Loucy (cell line): ENCODE measurements at regions not wholly inside any gene's neighbourhood (a gene's known extent, or its start where the extent isn't known, plus 50 kb on each side); places are given as distances from the start of the nearest gene placed in this dataset.

Source experiments
- CTCF ChIP-seq: fragments of 200-600 bp; sonication (generic); conservative IDR thresholded peaks from 2 replicates; pipeline ENCODE4 v1.5.1; 2014; ENCODE audit warnings: mild to moderate bottlenecking, antibody characterized with exemption, low read length
- EZH2phosphoT487 ChIP-seq: fragments of 200-600 bp; IDR thresholded peaks from 2 replicates; pipeline ENCODE4 v1.6.1; 2018; ENCODE audit warnings: antibody characterized with exemption, mild to moderate bottlenecking, moderate library complexity, borderline replicate concordance

DNA sequence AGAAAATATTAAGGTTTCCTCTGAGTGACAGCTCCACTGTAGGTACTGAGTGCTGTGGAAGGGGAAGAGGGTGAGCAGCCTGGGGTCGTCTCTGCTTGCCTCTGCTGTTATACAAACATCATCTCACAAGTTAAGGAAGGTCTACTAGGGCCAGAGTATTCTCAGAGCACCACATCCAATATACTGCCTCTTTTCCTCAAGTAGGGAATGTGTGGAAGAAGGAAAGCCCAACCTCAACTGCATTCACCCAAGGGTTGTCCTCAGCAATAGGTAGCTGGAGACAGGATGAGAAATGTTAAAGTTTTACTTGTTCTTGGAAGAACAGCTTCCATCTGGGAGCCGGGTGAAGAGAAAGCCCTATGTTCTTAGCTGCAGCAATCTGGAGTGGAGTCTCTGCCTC, 1062.3 kb upstream of the CDH10 start:
- no peak for TF ChIP-seq CTCF
- TF ChIP-seq EZH2phosphoT487, result no peak
